RWPE2 (cell line): ENCODE measurements at regions not wholly inside any gene's neighbourhood (a gene's known extent, or its start where the extent isn't known, plus 50 kb on each side); places are given as distances from the start of the nearest gene placed in this dataset.
A peak's percentile ranks its signal among the peaks of the same experiment; 100 is the strongest.

Experiments
- ATAC-seq: fragments of 200-7000 bp; cut with Tn5 transposase; 3 replicates; pipeline ENCODE4 v1.9.1; 2021; ENCODE audit warnings: low read depth
- DNase-seq: peaks from one replicate; pipeline ENCODE4 v3.0.0-alpha.2; 2020; ENCODE audit warnings: low spot score
- H3K27ac ChIP-seq: fragments of 450-650 bp; 2 replicates; pipeline ENCODE4 v1.5.1; 2017; ENCODE audit warnings: mild to moderate bottlenecking; ENCODE audit not compliant: poor library complexity, severe bottlenecking
- H3K27me3 ChIP-seq: fragments of 250-450 bp; sonication (Bioruptor Pico); 2 replicates; pipeline ENCODE4 v1.5.1; 2021; ENCODE audit warnings: mild to moderate bottlenecking, moderate library complexity; ENCODE audit not compliant: insufficient read depth, poor library complexity, severe bottlenecking
- H3K36me3 ChIP-seq: fragments of 250-450 bp; sonication (Bioruptor Pico); 2 replicates; pipeline ENCODE4 v1.5.1; 2020; ENCODE audit warnings: low read depth, mild to moderate bottlenecking, moderate library complexity
- H3K4me1 ChIP-seq: fragments of 250-450 bp; sonication (Bioruptor Pico); 2 replicates; pipeline ENCODE4 v1.5.1; 2021; ENCODE audit warnings: mild to moderate bottlenecking, moderate library complexity; ENCODE audit not compliant: insufficient read depth, poor library complexity, severe bottlenecking
- H3K4me3 ChIP-seq: fragments of 250-450 bp; sonication (Bioruptor Pico); 2 replicates; pipeline ENCODE4 v1.5.1; 2021; ENCODE audit warnings: mild to moderate bottlenecking, moderate library complexity; ENCODE audit not compliant: severe bottlenecking
- H3K9me3 ChIP-seq: fragments of 250-450 bp; sonication (Bioruptor Pico); 2 replicates; pipeline ENCODE4 v1.5.1; 2021; ENCODE audit warnings: mild to moderate bottlenecking, moderate library complexity; ENCODE audit not compliant: severe bottlenecking
- TF ChIP-seq, protein P1 (sequence below): fragments of 450-650 bp; IDR thresholded peaks from one replicate; pipeline ENCODE4 v1.5.1; 2017; ENCODE audit warnings: mild to moderate bottlenecking, moderate library complexity; ENCODE audit not compliant: poor library complexity, severe bottlenecking

DNA sequence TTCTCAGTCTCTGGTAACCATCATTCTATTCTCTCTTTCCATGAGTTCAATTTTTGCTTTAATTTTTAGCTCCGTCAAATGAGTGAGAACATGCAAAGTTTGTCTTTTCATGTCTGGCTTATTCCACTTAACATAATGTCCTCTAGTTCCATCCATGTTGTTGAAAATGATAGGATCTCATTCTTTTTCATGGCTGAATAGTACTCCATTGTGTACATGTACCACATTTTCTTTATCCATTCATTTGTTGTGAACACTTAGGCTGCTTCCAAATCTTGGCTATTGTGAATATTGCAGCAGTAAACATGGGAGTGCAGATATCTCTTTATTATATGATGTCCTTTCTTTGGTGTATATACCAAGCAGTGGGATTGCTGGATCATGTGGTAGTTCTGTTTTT, 145.4 kb upstream of the E2F7 start:
- Histone ChIP-seq H3K4me1 (peaks cover 12% of the 10 kb centered on the region), H3K27ac (no peak overlapping the region), H3K9me3 (no peaks in the 10 kb centered on the region), H3K4me3 (no peak overlapping the region), H3K36me3 (no peaks in the 10 kb centered on the region), H3K27me3 (no peaks in the 10 kb centered on the region)
- DNase-seq (no peak), ATAC-seq (no peak)
- TF ChIP-seq, protein P1, sequence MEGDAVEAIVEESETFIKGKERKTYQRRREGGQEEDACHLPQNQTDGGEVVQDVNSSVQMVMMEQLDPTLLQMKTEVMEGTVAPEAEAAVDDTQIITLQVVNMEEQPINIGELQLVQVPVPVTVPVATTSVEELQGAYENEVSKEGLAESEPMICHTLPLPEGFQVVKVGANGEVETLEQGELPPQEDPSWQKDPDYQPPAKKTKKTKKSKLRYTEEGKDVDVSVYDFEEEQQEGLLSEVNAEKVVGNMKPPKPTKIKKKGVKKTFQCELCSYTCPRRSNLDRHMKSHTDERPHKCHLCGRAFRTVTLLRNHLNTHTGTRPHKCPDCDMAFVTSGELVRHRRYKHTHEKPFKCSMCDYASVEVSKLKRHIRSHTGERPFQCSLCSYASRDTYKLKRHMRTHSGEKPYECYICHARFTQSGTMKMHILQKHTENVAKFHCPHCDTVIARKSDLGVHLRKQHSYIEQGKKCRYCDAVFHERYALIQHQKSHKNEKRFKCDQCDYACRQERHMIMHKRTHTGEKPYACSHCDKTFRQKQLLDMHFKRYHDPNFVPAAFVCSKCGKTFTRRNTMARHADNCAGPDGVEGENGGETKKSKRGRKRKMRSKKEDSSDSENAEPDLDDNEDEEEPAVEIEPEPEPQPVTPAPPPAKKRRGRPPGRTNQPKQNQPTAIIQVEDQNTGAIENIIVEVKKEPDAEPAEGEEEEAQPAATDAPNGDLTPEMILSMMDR, result no peak

DNA sequence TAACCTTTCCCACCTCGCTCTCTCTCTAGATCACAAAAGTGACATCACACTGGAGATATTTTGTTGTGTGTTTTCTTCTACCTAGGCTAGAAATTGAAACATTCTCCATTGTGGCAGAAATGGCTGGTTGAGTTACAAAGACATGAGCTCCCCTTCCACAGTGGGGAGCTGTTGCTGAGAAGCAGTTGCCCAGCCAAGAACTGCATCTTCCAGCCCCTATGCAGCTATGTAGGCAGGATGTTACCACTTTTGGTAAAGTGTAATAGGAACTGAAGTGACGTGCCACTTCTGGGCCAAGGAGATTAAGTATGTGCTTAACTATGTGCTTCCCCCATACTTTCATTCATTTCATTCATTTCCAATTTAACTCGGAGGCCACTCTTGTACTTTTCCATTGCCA, 138.7 kb upstream of the E2F7 start:
- H3K27ac ChIP-seq, result no peak overlapping the region
- TF ChIP-seq, protein P1, result peak; percentile 14
- no peak overlapping the region for H3K4me3 ChIP-seq
- H3K4me1 ChIP-seq, result no peaks in the 10 kb centered on the region
- no peaks in the 10 kb centered on the region for H3K27me3 ChIP-seq
- no peaks in the 10 kb centered on the region for H3K9me3 ChIP-seq
- no peak for DNase-seq
- H3K36me3 ChIP-seq, result no peaks in the 10 kb centered on the region
- no peak for ATAC-seq

DNA sequence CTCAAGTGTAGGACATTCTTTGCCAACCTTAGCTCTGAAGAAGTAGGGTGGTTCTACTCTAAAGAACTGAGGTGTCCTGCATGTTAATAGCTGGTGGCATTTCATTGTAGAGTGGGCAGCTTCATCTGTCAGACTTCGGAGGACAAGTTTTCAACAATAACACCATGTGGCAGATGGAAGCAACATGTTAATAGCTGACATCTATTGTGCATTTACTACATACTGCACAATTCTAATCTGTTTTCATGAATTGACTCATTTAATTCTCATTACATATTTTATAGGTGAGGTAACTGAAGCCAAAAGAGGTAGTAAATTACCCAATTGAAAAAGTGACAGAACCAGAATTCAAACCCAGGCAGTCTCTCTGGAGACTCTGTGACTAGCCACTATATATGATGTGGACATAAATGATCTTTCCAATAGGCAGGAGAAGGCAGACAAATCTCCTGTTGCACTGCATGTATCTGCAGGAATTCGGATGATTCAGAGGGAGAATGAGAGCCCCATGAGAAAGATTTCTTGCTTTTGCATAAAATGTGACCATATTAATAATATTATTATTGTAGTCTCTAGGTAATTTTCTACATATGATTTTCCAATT, 137.2 kb upstream of the E2F7 start:
- H3K4me1 ChIP-seq, result no peaks in the 10 kb centered on the region
- no peak overlapping the region for H3K27ac ChIP-seq
- no peaks in the 10 kb centered on the region for H3K36me3 ChIP-seq
- no peaks in the 10 kb centered on the region for H3K27me3 ChIP-seq
- TF ChIP-seq, protein P1, result no peak
- DNase-seq (no peak), ATAC-seq (no peak)
- no peak overlapping the region for H3K4me3 ChIP-seq
- H3K9me3 ChIP-seq, result no peaks in the 10 kb centered on the region

DNA sequence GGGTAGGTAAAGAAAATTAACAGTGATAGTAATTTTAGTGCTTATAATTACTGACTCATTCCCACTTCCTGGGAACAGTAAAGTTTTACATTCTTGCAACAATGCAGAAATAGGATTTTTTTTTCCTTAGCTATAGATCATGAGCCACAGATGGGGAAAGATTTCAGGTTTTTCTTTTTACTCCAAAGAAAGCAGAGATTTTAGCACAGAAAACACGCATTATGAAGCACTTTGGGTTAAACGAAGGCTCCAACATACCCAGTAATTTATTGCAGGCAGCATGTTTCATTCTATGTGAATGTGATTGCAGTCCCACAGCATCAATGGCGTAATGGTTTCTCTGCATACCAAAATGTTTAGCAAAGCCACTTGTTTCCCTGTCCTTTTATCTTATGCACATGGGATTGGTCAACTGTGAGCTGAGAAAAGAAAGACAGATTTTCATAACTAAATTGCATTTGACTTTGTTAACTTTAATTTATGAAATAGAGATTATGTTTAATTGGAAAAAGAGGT, 124.6 kb upstream of the E2F7 start:
- Histone ChIP-seq H3K27ac (peak overlapping the region; percentile 45), H3K9me3 (no peaks in the 10 kb centered on the region), H3K4me3 (no peak overlapping the region), H3K27me3 (no peaks in the 10 kb centered on the region), H3K36me3 (no peaks in the 10 kb centered on the region), H3K4me1 (peaks cover 5% of the 10 kb centered on the region)
- no peak for DNase-seq
- TF ChIP-seq, protein P1, result no peak
- peak; percentile 74 for ATAC-seq

DNA sequence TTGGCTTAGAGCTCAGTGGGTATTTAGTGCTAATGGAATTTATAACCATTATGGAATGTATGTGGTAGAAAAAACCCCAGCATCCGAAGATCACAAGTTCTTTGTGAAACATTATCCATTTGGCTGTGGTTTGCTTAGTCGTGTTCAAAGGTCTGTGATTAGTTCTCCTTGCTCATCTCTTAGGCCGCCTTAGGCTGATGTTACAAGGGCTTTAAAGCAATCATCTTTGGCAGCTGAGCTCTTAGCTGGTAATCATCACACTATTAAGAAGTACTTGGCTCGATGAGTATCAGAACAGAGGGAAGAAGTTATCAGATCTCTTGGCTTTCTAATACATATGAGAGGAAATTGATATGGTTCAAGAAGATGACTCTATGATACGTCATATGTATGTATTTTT, 124.1 kb upstream of the E2F7 start:
- peak overlapping the region; percentile 45 for H3K27ac ChIP-seq
- ATAC-seq (peak; percentile 82), DNase-seq (no peak)
- no peaks in the 10 kb centered on the region for H3K9me3 ChIP-seq
- H3K36me3 ChIP-seq, result no peaks in the 10 kb centered on the region
- H3K4me3 ChIP-seq, result no peak overlapping the region
- no peaks in the 10 kb centered on the region for H3K27me3 ChIP-seq
- TF ChIP-seq, protein P1, result no peak
- H3K4me1 ChIP-seq, result peaks cover 5% of the 10 kb centered on the region
